ENCODE measurements at regions not wholly inside any gene's neighbourhood (a gene's known extent, or its start where the extent isn't known, plus 50 kb on each side); places are given as distances from the start of the nearest gene placed in this dataset.

GRCh38 chr2:20523799-20524187, 76.9 kb downstream of the RHOB start:
- DNase-seq, result no peak

- no peak for DNase-seq
Measured at GRCh38 chr2:20524412-20525040, 77.7 kb downstream of the RHOB start.

GRCh38 chr2:20525041-20526035, 78.5 kb downstream of the RHOB start:
- DNase-seq, result no peak

- DNase-seq, result no peak
Measured at GRCh38 chr2:20526160-20526559, 79.3 kb downstream of the RHOB start.

- no peak for DNase-seq
Measured at GRCh38 chr2:20526708-20527107, 79.8 kb downstream of the RHOB start.

GRCh38 chr2:20528713-20529112, 81.8 kb downstream of the RHOB start:
- no peak for DNase-seq

- no peak for DNase-seq
Measured at GRCh38 chr2:20530520-20530919, 83.6 kb downstream of the RHOB start.

- DNase-seq, result no peak
Measured at GRCh38 chr2:20531633-20532262, 84.9 kb downstream of the RHOB start.

GRCh38 chr2:20532634-20533437, 86.0 kb downstream of the RHOB start:
- no peak for DNase-seq

GRCh38 chr2:20533993-20534622, 87.2 kb downstream of the RHOB start:
- no peak for DNase-seq

- no peak for DNase-seq
Measured at GRCh38 chr2:20534913-20535801, 88.3 kb downstream of the RHOB start.

- no peak for DNase-seq
Measured at GRCh38 chr2:20536619-20537422, 89.9 kb downstream of the RHOB start.

- DNase-seq, result peak in 2 of 4 experiments; percentile 10 to 22
Measured at GRCh38 chr2:20537423-20538307, 90.8 kb downstream of the RHOB start.

- no peak for DNase-seq
Measured at GRCh38 chr2:20538308-20539132, 91.6 kb downstream of the RHOB start.

- DNase-seq, result no peak
Measured at GRCh38 chr2:20539133-20539719, 92.4 kb downstream of the RHOB start.

GRCh38 chr2:20539776-20540586, 93.1 kb downstream of the RHOB start:
- no peak for DNase-seq

Measured in suppressor macrophage (primary cell).